ENCODE measurements at regions not wholly inside any gene's neighbourhood (a gene's known extent, or its start where the extent isn't known, plus 50 kb on each side); places are given as distances from the start of the nearest gene placed in this dataset.

DNA sequence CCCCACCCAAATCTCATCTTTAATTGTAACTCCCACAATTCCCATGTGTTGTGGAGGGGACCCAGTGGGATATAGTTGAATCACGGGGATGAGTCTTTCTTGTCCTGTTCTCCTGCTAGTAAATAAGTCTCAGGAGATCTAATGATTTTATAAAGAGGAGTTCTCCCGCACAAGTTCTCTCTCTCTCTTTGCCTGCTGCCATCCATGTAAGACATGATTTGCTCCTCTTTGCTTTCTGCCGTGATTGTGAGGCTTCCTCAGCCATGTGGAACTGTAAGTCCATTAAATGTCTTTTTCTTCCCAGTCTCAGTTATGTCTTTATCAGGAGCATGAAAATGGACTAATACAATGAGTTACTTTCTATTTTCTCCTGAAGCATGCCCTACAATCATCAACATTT, 1158.5 kb downstream of the CDH18 start:
- no peak for DNase-seq

GRCh38 chr5:18850216-18850615, 1137.8 kb downstream of the CDH18 start:
- no peak for DNase-seq

DNA sequence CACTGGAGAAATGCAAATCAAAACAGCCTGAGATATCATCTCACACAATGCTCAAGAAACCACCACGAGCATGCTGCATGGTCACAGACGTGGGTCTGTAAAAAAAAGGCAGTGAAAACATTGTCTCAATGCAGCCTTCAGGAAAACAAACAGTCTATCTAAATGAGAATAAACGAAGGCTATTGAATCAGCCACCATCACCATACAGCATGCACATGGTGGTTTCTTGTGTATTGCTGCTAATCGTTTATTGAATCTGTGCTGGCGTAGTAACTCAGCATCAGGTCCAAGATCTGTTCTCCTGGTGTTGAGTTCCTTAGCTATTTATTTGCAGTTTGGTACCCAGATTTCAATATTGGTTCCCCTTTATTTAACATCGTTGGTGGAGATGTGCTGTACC, 1115.0 kb downstream of the CDH18 start:
- DNase-seq = no peak

DNA sequence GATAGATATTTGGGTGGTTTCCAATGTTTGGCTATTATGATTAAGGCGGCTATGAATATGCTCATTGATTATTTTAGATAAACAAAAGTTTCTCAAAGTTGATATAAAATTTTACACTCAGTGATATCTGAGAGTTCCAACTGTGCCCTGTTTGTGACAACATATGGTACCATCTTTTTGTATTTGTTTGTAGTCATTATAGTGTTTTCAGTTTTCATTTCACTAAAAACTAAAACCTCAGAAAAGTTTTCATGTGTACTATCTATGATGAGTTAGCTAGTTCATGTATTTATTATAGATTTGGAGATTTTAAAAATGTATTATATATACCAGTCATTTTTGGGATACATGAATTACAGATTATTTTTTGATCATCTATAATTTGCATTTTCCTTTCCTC, 1111.4 kb downstream of the CDH18 start:
- DNase-seq = no peak

DNA sequence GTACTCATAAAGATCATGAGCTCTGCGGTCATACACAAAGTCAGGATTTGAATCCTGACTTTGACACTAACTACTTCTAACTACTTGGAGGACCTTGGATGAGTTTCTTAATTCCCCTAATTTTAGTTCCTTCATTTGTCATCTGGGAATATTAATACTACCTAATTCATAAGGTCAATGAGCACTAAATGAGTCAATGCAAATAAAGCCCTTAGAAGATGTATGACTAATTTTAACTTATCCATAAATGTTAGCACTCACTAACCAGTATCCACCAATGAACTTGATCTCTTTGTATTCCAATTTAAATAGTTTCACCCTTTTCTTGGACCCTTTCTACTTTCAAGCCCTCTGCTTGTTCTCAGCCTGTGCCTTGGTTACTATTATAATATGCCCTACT, 1106.4 kb downstream of the CDH18 start:
- DNase-seq = no peak

DNA sequence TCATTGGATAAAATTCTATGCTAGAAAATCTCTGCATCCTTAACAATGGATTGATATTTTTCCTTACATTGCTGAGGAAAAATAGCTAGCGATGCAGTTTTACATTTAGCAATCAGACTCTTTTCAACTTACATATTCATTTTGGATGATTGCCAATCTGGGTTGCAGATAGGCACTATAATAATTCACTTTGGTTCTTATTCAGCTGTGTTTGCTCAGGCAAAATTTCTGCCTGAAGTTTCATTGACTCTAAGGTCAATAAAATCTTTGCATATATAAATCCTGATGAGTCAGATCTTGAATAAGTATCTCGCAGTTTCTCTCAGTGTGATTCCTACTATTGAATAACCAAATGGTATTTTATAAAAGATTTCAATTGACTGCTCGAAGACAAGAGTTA, 1105.8 kb downstream of the CDH18 start:
- DNase-seq = no peak

DNA sequence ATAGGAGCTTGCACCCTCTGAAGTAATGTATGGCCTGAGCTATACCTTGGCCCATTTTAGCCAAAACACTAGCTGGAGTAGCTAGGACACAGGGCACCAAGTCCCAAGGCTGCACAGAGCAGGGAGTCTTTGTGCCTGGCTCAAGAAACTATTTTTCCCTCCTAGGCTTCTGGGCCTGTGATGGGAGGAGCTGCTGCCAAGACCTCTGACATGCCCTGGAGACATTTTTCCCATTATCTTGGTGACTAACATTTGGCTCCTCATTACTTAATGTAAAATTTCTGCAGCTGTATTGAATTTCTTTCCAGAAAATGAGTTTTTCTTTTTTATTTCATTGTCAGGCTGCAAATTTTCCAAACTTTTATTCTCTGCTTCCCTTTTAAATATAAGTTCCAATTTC, 1099.2 kb downstream of the CDH18 start:
- no peak for DNase-seq

- no peak for DNase-seq
These were observed 1087.4 kb downstream of the CDH18 start for GRCh38 chr5:18900644-18901043.

- no peak for DNase-seq
These were observed 1067.0 kb downstream of the CDH18 start for GRCh38 chr5:18920966-18921365.

GRCh38 chr5:18932081-18932480, 1055.9 kb downstream of the CDH18 start:
- DNase-seq = no peak

GRCh38 chr5:18944771-18945170, 1043.2 kb downstream of the CDH18 start:
- DNase-seq = no peak

- no peak for DNase-seq
These were observed 1033.8 kb downstream of the CDH18 start for GRCh38 chr5:18954239-18954638.

- DNase-seq = no peak
These were observed 1028.5 kb downstream of the CDH18 start for GRCh38 chr5:18959535-18959934.

DNA sequence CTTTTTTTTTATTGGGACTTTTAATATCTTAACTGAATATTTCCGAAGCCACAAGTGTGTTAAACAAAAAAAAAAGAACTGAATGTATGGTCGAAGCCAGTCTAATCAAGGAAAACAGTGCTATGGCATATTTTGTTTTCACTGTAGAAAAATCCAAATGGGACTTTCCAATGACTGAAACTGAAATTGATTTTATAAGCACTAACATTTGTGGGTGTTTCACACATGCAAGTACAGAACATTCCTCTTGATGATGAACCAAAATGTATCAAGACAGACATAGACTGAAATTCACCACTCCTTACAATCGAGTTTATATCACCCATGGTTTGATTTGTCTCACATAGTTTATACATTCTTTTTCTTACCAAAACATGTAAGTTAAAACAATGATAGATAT, 1026.8 kb downstream of the CDH18 start:
- DNase-seq = no peak

DNA sequence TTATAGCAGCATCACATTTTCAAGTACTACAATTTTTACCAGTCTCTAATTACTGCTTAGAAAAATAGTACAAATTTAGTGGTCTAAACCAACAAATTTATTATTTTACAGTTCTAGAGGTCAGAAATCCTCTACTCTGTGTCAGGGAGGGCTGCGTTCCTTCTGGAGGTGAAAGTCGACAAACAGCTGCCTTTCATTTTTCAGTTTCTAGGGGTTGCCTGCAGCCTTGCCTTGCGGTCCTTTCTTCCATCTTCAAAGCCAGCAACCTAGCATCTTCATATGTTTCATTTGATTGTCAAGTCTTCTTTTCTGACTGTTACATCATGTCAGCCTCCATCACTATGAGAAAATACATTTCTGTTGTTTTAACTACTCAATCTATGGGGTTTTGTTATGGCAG, 1022.1 kb downstream of the CDH18 start:
- DNase-seq = no peak

GRCh38 chr5:18967637-18968036, 1020.4 kb downstream of the CDH18 start:
- no peak for DNase-seq

- DNase-seq = no peak
These were observed 1019.0 kb downstream of the CDH18 start for GRCh38 chr5:18968966-18969365.

DNA sequence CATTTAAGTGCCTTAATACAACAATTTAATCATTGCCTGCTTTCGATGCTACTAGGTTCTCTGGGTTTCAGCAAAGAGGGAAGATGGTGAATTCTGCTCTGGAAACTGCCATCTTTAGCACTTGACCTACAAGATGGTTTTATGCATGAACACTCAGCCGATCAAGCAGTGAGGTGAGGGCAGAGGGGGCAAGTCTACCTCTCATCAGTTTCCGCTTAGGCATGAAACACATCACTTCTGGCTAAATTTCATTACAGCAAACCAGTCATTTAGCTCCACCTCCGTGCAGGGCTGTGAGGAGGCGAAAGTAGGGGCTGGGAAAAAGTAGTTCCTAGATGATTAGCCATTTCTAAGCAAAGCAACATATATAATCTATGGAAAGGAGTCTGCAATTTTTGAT, 1018.0 kb downstream of the CDH18 start:
- DNase-seq = no peak

DNA sequence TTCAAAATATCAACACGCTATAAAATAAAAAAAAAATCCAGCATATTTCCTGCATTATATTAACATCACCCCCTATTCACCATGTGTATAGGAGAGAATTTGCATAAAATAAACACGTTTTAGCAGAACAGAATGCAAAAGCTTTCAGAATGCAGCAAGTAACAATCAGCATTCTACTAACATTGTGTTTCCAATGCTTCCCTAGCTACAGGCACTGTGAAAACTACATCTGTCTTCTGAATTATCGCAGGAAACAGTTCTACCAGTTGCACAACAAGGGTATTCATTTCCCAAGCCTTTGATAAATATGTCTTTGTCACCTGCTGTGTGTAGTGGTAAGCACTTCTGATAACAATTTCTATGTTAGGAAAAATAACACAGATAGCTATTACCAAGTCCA, 1015.8 kb downstream of the CDH18 start:
- DNase-seq = no peak

GRCh38 chr5:18975624-18976023, 1012.4 kb downstream of the CDH18 start:
- DNase-seq = no peak

DNA sequence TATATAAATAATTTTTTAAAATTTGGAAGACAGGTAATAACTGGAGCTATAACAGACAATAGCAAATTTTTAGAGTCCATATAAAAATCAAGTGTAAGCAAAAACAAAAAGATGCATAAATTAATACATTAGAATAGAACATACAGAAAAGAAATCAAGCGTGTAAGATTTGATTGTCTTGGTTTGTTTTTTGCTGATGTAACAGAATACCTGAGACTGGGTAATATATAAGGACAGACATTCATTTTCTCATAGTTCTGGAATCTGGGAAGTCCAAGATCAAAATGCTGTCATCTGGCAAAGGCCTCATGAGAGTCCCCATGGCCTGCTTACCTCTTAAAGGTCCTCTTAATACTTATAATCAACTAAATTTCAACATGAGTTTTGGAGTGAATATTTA, 1010.1 kb downstream of the CDH18 start:
- no peak for DNase-seq

GRCh38 chr5:18984559-18985080, 1003.4 kb downstream of the CDH18 start:
- DNase-seq = no peak

GRCh38 chr5:18985171-18985758, 1002.7 kb downstream of the CDH18 start:
- DNase-seq = no peak

DNA sequence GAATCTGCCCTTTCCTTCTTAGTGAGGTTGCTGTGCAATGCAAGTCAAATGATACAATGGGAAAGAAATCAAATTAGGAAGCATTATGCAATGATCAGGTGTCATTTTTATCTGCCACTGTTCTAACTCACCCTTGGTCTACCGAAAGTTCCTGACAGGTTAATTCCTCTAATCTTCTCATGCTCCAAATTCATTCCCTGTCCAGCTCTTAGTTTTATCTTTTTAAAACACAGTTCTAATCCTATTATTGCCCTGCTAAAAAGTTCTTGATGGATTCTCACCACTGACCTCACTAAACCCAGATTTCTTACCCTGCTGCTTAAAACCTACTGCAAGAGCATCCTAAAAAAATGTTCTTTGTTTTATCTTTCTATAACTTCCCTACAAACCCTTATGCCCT, 1000.9 kb downstream of the CDH18 start:
- DNase-seq = no peak

DNA sequence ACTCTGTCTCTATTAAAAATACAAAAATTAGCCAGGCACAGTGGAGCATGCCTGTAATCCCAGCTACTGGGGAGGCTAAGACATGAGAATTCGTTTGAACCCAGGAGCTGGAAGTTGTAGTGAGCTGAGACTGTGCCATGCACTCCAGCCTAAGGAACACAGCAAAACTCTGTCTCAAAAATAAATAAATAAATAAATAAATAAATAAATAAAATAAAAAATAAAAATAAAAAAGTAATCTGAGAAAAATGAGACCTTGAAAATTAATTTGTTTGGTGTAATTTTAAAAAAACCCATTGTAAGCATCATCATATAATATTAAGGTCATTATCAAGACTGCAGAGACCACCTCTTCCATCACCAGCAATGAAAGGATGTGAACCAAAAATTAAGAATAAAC, 997.1 kb downstream of the CDH18 start:
- no peak for DNase-seq

DNA sequence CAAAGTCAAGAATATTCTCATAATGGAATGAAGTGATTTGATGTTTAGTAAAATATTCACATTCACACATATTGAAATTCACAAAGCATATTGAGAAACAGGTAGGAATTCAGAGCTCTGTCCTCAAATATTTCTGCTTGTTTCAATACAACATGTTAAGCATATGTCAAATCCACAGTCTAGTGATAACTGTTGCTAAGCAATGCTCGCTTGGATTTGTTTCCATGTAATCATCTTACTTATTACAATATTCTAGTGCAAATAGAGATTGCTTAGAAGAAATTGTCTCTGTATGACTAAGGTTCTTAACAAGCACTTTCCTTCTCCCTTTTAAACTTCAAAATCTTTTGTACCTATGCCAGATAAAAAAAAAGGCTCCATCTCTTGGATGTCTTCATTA, 995.7 kb downstream of the CDH18 start:
- no peak for DNase-seq

Measured in activated gamma-delta T cell treated with Interleukin-2 at 50 U/mL for 16 hours (primary cell).